GM12891 (cell line): ENCODE measurements at regions not wholly inside any gene's neighbourhood (a gene's known extent, or its start where the extent isn't known, plus 50 kb on each side); places are given as distances from the start of the nearest gene placed in this dataset.

ENCODE experiments used
- PAX5 ChIP-seq: IDR thresholded peaks from 2 replicates; pipeline ENCODE4 v1.6.1; 2011; ENCODE audit warnings: low read length, moderate library complexity, mild to moderate bottlenecking; ENCODE audit not compliant: insufficient read depth, severe bottlenecking
- POLR2A ChIP-seq: IDR thresholded peaks from 2 replicates; pipeline ENCODE4 v1.6.1; 2011; ENCODE audit warnings: low read depth, low read length, control low read depth
- POLR2AphosphoS5 ChIP-seq: IDR thresholded peaks from 2 replicates; pipeline ENCODE4 v1.6.1; 2011; ENCODE audit warnings: low read depth, low read length, control low read depth
- POU2F2 ChIP-seq: IDR thresholded peaks from 2 replicates; pipeline ENCODE4 v1.6.1; 2011; ENCODE audit warnings: low read depth, mild to moderate bottlenecking, control low read depth, low read length, moderate library complexity
- SPI1 ChIP-seq: IDR thresholded peaks from 2 replicates; pipeline ENCODE4 v1.6.1; 2011; ENCODE audit warnings: low read depth, low read length, control low read depth
- TAF1 ChIP-seq: IDR thresholded peaks from 2 replicates; pipeline ENCODE4 v1.6.1; 2011; ENCODE audit warnings: low read depth, low read length, control low read depth

DNA sequence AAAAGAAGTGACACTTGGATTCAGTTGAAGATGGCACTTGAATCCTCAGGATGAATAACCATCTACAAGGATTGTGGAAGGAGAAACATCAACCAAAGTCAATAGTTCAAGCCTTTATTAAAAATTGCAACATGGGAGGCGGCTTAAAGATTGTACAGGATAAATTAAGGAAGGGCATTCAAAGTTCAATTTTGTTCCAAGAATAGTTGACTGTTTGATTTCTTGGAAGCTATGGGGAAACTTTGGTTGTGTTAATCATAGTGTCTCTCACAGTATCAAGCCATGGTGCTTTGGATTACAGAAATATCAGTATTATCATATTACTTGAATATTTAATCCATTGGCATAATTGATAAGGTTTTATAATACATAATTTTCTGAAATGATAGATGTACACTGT lies 1844.3 kb downstream of the MAT2B start:
- TF ChIP-seq POLR2A (no peak), TAF1 (no peak), POLR2AphosphoS5 (no peak), SPI1 (no peak), PAX5 (no peak), POU2F2 (no peak)
